HG03342 (cell line): ENCODE measurements at regions not wholly inside any gene's neighbourhood (a gene's known extent, or its start where the extent isn't known, plus 50 kb on each side); places are given as distances from the start of the nearest gene placed in this dataset.

Source experiments
- ATAC-seq: cut with Tn5 transposase; IDR thresholded peaks from one replicate; pipeline ENCODE4 v1.9.1; 2021; ENCODE audit warnings: mild to moderate bottlenecking, moderate library complexity; ENCODE audit not compliant: unreplicated experiment

DNA sequence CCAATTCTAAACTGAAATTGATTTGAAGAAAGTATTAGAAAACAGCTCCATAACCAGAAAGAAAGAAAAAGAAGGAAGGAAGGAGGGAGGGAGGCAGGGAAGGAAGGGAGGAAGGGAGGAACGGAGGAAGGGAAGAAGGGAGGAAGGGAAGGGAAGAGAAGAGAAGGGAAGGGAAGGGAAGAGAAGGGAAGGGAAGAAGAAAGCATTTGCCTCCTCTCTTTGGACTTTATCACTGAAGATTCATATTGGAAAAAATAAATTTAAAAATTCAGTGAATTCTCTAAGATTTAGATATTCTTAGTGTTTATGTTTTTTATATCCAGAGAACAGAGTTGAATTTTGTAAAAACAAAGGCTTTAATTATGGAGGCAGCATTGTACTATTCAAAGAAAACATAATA lies 68.5 kb upstream of the NXT1 start:
- no peak for ATAC-seq

DNA sequence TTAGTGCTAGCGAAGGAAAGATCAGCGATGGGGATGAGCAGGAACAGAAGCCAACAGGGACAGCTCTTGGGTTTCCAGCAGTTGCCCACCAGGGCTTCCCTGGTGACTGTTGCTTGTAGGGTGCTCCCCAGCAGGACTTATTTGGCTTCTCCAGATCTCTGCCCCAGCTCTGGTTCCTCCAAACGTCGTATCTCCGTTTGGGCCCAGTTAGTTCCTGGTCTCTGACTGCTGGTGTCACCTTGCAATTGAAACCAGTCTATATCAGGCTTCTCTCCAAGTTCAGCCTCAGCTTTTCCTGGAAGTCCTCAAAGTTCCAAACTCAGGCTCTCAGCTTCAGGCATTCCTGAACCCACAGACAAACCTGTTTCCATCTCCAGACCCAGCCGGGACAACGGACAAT lies 70.8 kb upstream of the NXT1 start:
- ATAC-seq = no peak

DNA sequence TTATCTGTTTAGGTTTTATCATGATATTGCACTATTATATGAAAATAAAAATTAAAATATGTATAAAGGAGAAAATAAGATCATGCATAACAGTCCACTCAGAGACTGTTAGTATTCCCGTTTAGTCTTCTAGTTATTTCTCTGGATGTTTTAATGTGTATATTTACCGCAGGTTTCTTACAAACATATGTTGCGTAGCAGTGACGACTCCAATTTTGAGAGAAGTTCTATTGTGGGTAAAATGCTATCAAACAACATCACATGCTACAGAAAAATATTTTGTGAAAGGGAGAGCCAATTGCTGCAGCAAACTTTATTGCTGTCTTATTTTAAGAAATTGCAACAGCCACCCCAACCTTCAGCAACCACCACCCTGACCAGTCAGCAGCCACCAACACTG lies 72.4 kb upstream of the NXT1 start:
- ATAC-seq = no peak

DNA sequence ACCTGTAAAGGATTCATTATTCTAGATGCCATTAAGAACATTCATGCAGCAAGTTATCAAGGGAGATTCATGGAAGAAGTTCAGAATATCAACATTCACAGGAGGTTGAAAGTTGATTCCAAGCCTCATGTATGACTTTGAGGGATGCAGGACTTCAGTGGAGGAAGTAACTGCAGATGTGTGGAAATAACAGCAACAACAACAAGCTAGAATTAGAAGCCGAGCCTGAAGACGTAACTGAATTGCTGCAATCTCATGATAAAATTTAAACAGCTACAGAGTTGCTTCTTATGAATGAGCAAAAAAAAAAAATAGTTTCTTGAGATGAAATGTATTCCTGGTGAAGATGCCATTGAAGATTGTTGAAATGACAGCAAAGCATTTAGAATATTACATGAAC lies 73.3 kb upstream of the NXT1 start:
- ATAC-seq = no peak

DNA sequence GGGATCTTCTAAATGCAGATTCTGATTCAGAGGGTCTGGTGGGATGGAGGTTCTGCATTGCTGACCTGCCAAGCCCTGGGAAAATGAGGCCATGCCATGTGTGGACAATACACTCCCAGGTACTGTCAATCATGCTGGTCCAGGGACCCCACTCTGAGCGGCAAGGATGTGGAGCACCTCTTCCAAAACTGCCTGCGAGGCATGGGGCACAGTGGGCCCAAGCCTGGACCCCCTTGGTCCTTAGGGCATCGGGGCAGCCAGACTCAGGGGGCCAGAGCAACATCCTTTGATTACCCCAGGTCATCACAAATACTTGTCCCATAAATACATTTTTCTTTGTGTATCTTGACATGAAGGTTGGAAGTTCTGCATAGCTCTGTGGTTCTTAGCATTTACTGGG lies 76.8 kb upstream of the NXT1 start:
- no peak for ATAC-seq

DNA sequence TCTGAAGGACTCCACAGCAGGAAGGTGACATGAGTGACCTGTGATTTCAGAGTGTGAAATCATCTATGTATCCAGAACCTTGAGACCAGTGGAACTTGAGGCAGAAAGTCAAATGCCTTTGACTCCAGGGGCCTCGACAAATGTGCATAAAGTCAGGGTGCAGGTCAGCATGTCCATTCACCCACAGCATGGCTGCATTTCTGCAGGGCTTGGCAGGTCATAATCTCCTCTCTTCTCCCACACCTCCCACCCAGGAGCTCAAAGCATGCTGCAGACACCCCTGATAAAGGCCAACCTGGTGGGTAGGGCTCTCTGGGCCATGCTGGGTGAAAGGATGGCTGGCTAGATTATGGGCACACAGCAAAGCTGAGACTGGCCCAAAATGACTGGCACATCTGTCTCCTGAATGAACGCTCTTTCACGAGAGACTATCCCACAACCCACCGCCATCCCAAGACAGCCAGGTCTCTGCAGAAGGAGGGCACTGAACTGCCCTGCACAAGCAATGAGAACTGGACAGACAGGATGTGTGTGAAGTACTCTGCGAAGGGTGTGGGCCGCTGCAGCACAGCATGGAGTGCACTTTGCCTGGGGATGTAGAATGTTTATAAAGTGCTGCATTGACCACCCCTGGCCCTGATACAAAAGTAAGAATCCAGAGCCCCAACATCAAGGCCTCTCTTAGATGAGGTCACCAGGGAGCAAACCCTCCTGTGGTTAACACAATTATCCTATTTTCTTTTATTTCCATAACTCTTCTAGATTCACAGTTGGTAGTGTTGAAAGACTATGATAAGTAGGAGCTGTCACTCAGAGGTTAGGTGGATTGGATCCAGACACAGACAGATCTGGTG lies 78.2 kb upstream of the NXT1 start:
- no peak for ATAC-seq

DNA sequence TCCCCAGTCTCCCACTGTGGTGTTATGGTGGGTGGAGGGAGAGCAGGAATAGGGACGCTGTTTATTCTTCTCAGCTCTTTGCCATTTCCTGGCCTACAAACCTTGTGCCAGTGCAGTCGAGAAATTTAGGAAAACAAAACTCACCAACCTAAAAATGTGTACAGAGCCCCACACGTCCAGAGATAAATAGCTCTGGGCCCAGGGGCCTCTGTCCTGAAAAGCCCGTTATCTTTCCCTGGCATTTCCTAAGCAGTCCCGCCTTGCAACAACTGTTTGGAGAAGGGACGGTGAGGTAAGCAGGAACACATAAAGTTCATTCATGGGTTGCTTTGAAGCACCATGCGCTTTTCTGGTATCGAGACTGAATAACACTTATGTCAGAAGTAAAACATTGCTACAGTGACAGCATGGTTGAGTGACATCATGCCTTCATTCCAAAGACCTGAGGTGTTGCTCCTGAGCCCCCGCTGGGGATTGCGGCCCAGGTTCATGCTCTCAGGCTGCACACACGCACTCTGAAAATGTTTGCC lies 80.1 kb upstream of the NXT1 start:
- no peak for ATAC-seq

DNA sequence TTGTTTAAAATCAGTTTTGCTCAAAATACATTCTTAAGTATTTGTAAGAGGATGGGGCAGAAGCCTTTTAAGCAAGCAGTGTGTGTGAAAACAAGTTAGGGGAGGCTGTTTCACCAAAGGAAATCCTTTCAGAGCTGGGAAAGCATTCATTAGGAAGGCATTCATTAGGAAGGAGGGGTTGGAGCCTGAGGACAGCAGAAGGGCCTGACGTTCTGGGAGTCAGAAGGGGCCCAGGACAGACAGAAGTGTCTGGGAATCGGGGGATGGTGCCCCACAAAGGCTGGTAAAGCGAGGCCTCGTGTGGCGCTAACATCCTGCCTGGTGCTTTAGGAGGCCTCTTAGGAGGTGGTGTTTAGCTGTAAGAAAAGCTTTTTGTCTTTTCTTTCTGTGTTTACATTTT lies 80.6 kb upstream of the NXT1 start:
- no peak for ATAC-seq

DNA sequence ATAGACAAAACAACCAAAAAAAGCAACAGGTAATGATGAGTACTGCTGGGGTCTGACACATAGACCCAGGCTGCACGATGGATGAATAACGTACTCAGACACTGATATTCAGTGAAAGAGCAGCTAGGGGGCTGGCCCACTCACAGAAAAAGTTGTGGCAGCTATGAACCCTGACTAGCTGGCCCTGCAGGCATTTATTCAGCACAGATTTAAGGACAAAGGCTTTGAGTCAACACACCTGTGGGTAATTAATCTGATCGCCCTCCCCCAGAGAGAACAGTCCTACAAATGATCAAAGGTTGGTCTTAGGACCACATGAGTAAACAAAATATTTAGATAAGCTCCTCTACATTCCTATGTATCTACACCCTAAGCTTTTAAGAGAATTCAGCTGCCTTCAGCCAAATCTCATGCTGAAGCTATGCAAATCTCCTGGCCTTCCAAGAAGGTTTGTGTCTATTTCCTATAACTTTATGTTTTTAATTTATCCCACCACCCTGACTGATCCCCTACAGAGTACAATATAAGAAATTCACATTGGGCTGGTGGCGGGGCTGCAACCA lies 81.7 kb upstream of the NXT1 start:
- no peak for ATAC-seq

DNA sequence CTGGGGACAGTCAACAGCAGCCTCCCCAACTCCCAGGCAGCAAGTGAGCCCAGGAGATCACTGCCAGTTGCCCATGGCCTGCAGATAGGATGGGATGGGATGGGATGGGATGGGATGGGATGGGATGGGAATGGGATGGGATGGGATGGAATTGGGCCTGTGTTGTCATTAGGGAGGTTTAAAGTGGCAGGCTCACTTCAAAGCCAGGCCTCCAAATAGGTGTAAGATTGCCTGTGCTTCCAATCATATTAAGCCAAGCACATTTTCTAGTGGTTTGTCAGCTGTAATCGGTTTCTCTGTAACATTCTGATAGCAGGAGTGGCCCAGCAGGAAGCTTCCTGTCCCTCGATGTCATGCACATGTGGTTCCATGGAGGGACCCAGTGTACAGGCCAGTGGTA lies 82.7 kb upstream of the NXT1 start:
- no peak for ATAC-seq

DNA sequence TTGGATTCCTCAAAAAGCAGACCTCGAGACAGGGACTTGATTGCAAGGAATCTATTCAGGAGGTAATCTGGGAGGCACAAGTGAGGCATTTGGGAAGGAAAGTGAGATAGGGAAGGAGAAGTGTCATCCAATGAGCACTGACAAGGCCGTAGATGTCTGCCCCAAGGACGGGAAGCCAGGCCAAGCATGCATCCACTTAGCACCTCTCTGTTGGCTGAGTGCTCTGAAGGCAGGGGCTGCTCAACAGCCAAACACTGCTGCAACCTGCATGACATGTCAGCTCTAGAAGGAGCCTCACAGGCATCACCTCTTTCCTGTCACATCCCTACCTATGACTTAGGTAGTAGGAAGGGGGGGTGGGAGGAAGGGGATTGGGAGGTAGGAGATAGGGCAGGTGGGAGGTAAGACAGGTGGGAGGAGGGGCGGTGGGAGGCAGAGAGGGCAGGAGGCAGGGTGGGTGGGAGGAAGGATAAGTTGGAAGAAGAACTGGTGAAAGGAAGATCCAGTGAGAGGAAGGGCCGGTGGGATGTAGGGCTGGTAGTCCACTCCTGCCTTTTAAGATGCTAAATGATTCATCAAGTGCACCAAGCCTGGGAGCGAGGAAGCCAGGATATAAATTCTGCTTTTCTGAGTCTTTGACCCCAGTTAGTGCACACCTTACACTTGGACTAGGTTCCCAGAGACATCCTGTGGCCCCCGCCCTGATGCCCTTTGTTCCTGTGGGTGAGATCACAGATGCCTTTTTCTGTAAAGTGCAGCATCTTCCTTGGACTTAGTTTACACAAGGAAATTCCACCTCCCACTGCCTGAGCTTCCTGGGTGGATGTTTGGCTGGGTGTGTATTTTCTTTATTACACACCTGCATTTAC lies 83.8 kb upstream of the NXT1 start:
- no peak for ATAC-seq

DNA sequence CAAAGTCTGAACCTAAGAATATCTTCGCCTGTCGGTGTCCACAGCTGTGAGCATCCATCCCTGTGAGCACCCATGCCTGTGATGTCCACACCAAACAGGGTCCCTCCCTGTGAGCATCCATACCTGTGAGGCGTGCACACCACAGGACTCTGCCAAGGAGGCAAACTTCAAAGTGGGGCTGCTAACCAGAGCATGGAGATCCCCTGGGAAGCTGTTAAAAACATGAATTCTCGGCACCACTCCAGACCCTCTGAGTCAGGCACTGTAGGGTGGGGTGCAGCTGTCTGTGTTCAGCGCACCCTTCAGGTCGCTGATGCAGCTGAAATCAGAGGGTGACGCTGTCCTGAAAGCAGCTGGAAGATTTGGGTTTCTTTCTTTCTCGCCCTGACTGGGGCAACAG lies 85.4 kb upstream of the NXT1 start:
- ATAC-seq = no peak

DNA sequence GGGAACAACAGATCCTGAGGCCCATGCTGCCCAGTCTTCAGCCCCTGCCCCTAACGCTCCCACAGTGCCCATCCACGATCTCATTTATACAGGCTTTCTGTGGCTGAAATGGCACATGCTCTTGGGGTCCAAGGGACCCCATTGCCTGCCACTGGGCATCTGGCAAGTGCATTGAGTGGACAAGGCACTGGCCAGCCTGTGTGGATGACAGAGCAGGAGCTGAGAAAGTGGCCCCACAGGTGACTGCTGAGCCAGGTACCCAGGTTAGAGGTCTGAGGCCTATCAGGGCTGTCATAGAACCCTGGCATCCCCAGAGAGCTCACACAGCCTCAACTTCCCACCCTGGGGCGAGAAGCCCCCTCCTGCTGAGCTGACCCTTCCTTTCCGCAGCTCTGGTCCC lies 86.0 kb upstream of the NXT1 start:
- ATAC-seq = no peak

DNA sequence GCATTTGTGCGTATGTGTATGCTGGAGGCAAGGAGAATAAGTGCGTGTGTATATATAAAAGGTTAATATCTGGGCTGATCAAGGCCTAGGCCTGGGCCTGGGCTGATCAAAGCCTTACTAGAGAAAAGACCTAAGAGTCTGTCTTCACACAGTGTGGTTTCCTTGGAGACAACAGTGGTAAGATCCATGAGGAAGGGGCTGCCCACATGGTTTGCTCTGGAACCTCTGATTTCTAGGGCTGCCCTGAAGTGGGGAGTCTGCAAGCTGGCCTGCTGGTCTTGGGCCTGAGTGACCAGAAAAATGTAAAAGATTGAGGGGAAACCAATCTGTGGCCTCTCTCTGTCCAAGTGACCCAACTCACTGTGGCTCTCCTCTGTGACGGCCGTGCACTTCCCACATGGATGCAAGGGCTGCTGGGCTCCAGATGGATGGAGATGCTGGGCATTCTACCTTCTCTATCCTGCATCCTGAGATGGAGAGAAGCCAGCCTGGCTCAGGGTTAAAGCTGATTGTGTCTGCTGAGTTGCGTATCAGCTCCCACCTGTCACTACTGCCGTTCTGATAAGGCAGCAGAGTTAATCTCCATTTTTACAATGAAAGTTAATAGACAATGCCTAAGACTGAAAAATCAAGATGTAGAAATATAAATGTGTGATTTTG lies 90.3 kb upstream of the NXT1 start:
- ATAC-seq = no peak

DNA sequence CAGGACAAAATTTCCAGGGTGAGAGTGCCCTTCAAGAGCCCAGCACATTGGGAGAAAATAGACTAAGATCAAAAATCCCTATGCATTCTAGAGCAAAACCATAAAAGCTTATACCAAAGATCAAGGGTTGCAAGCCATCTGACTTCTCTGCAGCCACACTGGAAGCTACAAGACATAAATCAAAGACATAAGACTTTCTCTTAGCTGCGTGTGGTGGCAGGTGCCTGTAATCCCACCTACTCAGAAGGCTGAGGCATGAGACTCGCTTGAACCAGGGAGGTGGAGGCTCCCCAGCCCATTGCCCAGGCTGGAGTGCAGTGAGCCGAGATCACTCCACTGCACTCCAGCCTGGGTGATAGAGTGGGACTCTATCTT lies 91.9 kb upstream of the NXT1 start:
- no peak for ATAC-seq

DNA sequence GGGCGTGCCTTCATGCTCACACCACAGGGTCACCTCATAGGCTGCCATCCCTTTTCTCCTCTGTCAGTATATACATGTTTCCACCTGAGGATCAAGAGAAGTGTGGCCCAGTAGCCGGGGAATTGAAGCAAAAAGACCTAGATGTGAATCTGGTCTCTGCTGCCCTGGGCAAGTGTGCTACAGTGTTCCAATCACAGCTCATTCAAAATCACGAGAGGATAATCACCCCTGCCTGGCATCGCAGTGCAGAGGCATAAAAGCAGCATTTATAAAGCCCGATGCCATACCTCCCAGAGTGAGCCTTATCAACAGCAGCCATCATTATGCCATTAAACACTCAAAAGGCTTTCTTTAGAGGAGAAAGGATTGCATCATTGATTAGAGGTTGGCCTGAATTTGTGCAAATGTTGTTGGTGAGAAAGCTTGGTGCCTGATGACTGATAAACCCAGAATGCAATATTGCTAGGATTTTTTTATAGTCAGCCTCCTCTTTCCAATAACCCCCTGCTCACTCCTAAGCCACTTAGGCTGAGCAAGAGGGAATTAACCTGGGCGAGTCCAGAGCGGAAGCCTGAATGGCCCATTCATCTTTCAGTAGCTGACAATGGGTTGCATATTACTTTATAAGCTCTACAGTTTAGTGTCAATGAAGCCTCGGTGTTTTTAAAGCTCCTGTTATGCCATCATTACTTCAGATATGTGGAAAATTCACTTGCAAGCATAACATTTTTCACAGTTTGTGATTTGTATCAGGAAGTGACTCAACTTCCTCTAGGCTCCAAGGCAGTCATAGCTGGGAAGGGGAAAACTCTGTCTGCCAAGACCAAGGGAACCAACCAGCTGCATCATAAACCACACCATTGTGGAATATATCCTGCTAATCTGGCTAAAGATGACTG lies 92.5 kb upstream of the NXT1 start:
- ATAC-seq = no peak

DNA sequence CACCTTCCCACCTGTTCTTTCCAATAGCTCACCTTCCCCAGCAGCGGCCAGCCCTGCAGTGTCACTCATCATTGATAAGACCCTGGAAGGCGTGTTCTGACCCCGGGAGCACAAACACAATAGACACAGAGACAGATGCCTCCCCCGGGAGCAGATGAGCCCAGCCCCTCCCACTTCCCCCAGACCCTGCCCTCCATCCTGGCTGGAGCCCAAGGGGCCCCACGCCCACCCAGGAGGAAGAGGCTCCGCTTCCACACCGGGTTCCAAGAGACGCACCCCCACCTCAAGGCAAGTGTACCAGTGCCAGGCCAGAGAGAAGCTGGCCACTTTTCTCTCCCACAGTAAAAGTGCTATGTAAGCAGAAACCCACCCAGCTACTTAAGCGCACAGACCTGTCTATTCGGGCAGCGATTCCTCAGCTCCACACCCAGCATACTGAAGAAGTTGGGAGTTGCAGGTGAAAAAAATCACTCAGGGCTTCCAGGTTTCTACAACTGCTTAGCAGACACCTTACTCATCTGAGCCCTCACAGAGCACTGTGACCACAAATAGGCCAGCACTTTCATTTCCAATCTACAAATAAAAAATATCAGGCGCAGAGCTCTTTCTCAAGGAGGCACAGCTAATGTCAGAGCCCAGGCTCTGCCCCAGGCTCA lies 93.4 kb upstream of the NXT1 start:
- no peak for ATAC-seq

DNA sequence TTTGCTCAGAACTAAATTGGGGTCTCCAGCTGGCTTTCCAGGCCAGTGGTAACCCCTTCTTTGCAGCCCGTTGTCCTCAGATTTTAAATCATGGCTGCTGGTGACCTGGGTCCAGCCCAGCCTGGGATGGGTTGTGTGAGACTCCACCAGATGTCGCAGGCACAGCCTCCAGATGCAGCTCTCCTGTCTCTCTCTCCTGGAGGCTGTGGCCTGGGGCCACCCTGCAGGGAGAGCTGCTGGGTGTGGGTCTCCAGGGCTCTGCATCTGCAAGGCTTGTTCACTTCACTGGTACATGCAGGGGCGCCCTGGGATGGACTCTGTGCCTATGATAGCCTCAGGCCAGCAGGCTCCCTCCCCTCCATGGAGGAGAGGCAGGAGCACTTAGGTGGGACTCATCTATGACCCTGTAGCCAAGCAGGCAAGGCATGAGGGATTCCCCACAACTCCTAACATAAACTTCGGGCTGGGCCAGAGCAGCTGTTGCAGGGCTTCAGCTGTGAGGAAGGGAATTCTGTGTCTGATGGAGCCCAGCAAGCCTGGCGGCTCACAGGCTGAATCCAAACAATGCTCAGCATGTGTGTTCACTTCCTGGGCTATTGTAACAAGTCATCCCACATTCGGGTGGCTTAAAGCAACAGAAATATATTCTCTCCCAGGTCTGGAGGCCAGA lies 94.7 kb upstream of the NXT1 start:
- no peak for ATAC-seq

DNA sequence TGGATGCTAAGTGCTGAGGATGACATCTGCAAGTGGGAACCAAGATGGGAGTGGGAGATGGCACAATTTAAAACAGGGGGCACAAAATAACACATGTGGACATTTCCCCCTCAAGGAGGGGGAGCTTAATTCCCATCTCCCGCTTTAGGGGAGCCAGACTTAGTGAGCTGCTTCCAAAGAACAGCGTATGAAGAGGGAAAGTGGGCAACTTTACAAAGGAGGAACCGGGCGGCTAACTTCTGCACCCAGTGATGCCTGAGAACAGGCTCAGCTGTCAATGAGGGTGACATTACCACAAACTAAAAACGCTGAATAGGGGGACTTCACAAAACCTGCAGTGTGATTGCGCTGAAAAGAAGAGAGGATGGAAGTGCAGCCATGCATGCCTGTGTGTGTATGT lies 95.5 kb upstream of the NXT1 start:
- no peak for ATAC-seq
